ENCODE measurements at regions not wholly inside any gene's neighbourhood (a gene's known extent, or its start where the extent isn't known, plus 50 kb on each side); places are given as distances from the start of the nearest gene placed in this dataset.

DNA sequence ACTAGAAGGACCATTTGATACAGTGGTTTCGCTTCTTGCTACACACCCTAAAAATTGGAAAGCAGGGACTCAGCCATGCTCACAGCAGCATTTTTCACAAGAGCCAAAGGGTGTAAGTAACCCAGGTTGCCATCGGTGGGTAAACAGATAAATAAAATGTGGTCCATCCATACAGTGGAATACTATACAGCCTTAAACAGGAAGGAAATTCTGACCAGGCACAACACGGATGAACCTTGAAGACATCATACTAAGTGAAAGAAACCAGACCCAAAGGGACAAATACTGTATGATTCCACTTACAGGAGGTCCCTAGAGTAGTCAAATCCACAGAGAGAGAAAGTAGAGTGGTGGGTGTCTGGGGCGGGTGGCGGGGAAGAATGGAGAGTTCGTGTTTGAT, 220.9 kb downstream of the PHETA1 start:
- no peak for DNase-seq (ENCODE audit: low read depth)
- TF ChIP-seq, protein P1, sequence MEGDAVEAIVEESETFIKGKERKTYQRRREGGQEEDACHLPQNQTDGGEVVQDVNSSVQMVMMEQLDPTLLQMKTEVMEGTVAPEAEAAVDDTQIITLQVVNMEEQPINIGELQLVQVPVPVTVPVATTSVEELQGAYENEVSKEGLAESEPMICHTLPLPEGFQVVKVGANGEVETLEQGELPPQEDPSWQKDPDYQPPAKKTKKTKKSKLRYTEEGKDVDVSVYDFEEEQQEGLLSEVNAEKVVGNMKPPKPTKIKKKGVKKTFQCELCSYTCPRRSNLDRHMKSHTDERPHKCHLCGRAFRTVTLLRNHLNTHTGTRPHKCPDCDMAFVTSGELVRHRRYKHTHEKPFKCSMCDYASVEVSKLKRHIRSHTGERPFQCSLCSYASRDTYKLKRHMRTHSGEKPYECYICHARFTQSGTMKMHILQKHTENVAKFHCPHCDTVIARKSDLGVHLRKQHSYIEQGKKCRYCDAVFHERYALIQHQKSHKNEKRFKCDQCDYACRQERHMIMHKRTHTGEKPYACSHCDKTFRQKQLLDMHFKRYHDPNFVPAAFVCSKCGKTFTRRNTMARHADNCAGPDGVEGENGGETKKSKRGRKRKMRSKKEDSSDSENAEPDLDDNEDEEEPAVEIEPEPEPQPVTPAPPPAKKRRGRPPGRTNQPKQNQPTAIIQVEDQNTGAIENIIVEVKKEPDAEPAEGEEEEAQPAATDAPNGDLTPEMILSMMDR (IDR thresholded peaks at IDR 0.05; ENCODE audit: insufficient read depth, low read length) = no peak
- no peak overlapping the region for H3K4me3 ChIP-seq (ENCODE audit: low read depth, low read length)

DNA sequence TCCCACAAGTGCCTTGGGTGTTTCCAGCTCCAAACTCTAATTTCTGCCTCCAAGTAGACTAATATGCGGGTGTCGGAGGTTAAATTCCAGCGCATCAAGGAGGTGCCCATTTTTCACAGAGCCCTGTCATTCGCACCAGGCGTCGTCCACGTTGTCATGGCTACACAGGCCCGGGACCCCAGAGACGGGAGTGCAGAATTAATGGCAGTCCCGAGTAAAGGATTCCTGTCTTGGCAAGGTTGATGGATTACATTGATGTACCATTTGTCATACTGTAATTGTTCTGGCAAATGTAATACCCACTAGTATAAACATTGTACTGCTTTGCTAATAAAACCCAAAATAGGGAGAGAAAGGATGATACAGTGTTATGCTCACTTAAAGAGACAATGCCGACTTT, 222.9 kb upstream of the MYL2 start:
- TF ChIP-seq, protein P1 (IDR thresholded peaks at IDR 0.05; ENCODE audit: insufficient read depth, low read length) = no peak
- no peak for DNase-seq (ENCODE audit: low read depth)
- H3K4me3 ChIP-seq (ENCODE audit: low read depth, low read length) = no peak overlapping the region

DNA sequence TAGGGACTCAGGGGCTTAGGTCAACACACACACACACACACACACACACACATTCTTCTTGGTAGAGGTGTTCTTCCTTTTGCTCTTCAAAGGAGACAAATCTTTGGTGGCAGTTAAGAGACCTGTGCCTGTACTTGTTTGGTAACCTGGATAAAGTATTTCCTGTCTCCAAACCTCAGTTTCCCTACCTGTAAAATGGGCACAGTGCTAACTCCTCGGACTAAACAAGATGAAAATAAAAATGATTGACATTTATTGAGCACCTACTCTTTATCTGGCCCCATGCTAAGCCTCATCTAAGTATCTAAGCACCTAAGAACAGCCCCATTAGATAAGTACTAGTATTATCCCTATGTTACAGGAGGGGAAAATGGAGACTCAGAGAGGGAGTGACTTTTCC, 220.8 kb upstream of the MYL2 start:
- no peak overlapping the region for H3K4me3 ChIP-seq (ENCODE audit: low read depth, low read length)
- no peak for DNase-seq (ENCODE audit: low read depth)
- TF ChIP-seq, protein P1 (IDR thresholded peaks at IDR 0.05; ENCODE audit: insufficient read depth, low read length) = no peak

DNA sequence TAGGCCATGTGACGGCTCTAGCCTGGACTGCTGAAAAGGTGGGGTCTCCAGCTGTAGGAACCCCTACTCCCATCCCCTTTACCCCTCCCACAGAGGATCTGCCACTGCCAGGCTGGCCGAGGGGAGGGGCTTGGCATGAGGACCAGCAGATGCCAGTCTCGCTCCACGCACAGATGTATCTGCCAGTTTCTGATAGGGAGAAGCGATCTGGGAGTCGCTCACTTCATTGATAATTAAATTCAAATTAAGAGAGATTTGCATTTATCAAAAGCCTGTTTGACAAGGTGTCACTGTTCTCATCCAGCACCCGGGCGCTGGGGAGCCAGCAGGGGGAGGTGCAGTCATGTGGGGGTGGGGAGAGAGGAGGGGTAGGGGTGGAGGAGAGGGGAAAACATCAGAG, 217.6 kb upstream of the MYL2 start:
- TF ChIP-seq, protein P1 (IDR thresholded peaks at IDR 0.05; ENCODE audit: insufficient read depth, low read length) = no peak
- DNase-seq (ENCODE audit: low read depth) = no peak
- no peak overlapping the region for H3K4me3 ChIP-seq (ENCODE audit: low read depth, low read length)

DNA sequence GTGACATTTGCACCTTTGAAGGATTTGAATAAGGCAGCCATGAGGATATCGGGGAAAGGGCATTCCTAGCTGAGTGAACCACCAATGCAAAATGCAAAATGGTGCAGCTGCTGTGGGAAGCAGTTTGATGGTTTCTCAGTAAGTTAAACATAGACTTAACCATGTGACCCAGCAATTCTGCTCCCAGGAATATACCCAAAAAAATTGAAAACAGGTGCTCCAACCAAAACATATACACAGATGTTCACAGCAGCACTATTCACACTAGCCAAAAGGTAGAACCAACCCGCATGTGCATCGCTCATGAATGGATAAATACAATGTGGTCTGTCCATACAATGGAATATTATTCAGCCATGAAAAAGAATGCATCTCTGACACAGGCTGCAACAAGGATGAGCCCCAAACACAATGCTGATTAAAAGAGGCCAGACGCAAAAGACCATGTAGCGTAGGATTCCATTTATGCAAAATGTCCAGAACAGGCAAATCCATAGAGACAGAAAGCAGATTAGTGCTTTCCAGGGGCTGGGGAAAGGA, 215.0 kb upstream of the MYL2 start:
- TF ChIP-seq, protein P1 (IDR thresholded peaks at IDR 0.05; ENCODE audit: insufficient read depth, low read length) = no peak
- no peak overlapping the region for H3K4me3 ChIP-seq (ENCODE audit: low read depth, low read length)

DNA sequence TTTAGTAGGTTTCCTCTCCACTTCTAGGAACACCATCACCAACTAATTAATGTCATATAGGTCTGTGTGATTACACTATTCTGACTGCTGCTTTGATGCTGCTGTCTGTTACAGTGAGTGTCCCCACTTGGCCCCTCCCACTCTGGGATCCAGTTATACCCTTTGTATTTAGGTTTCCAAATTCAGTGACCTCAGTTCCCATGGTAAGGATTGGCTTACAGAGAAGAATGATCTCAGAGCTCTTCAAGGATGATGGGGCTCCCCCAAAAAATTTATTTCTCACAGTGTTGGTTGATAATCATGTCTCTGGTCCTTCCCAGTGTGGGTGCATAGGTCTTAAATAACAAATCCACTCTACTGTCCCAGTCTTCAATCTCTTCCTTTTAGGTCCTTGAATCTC, 210.0 kb upstream of the MYL2 start:
- TF ChIP-seq, protein P1 (IDR thresholded peaks at IDR 0.05; ENCODE audit: insufficient read depth, low read length) = no peak
- no peak for DNase-seq (ENCODE audit: low read depth)
- no peak overlapping the region for H3K4me3 ChIP-seq (ENCODE audit: low read depth, low read length)

More for the DNA sequence above, 215.0 kb upstream of the MYL2 start:
- DNase-seq (ENCODE audit: low read depth) = no peak

DNA sequence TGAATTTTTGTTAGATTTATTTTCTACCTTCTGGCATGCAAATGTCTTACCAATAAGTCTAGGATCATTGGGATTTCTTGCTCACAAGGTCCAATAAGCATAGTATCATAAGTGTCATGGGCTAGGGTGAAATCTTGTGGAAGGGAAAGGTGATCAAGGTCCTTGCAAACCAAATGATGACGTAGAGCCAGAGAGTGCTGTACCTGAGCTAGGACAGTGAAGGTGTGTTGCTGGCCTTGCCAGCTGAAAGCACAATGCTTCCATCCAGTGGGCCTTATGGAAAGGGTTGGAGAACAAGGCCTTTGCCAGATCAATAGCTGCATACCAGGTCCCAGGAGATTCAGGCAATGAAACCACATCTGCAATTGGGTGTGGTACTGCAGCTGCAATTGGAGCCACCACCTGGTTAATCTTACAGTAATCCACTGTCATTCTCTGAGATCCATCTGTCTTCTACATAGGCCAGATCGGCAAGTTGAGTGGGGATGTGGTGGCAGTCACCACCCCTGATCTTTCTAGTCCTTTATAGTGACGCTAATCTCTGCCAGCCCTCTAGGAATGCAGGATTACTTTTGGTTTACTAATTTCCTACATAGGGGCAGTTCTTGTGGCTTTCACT, 208.9 kb upstream of the MYL2 start:
- DNase-seq (ENCODE audit: low read depth) = no peak
- TF ChIP-seq, protein P1 (IDR thresholded peaks at IDR 0.05; ENCODE audit: insufficient read depth, low read length) = no peak
- no peak overlapping the region for H3K4me3 ChIP-seq (ENCODE audit: low read depth, low read length)

Measured in fibroblast of the aortic adventitia (primary cell).